ENCODE measurements at regions not wholly inside any gene's neighbourhood (a gene's known extent, or its start where the extent isn't known, plus 50 kb on each side); places are given as distances from the start of the nearest gene placed in this dataset.

DNA sequence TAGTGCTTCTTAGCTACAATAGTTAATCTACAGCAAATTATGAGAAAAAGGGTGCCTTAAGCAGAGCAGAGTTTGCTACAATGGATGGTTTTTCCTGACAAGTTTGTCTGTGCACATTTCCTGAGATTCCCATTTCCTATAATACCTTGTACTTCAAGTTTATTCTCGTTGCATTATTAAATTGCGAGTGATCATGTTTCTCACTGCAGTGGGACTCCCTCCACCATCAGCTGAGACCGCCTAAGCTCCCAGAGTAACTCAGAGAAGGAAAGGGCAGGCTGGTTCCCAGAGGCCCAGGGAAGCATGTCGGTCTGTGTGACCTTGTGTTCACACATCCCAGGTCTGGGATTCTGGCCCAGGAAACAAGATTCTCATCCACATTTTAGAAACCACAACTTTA is 162.1 kb downstream of the ARL4C start:
- no peak for DNase-seq

DNA sequence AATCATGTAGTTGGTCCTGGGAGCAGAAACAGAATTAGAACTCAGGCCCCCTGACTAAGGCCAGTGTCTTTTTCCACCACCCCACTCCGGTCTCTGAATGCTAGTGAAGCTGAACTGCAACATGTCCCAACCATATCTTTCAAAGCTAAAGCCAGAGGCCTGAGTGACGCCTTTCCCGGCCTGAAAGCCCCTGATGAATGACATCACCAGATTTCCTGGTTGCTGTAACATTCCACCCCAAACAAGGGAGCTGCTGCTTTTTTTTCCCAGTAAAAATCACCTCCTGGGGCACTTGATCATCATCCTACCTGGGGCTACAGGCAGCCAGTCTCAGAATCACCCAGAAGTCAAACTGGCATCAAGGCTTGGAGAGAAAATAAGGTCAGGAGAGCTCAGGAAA is 162.7 kb downstream of the ARL4C start:
- no peak for DNase-seq

DNA sequence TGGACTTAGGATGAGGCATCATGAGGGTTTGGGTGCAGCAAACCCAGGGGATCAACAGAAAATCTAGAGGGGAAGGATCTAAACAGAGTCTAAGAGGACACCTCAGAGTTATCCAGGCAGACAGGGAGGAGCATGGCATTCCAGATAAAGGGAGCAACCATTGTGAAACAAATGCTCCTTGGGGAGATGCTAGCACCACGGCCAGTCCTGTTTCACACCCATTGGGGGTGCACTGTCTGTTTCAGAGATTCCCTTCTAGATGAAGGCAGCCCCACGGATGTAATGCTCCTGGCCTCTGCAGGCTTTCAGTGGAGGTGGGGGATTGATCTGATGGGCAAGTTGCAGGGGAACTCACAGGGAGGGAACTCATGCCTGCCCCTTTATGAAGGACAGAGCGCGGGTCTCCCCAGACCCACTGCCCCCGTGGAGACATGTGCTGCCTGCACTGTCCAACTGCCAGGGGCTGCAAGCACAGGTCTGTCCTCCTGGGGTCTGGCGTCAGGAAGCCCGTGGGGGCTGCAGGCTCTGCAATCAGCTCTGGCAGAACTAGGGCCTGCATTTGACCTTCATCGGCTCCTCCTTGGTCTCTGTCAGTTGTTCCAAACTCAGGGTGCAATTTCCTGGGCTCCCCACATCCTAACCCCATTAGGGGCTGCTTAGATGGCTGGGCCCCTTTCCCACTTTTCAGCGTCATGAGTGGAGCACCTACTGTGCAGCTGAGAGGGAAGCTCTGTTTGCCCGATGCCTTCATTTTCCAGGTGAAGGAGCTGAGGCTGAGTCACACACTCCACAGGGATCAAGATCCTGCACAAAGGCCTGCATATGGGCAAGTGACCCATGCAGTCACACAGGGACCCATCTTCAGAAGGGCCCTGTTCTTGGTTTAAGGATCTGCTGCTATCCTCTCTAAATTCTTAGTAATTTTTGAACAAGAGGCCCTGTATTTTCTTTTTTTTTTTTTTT is 163.4 kb downstream of the ARL4C start:
- DNase-seq = no peak

DNA sequence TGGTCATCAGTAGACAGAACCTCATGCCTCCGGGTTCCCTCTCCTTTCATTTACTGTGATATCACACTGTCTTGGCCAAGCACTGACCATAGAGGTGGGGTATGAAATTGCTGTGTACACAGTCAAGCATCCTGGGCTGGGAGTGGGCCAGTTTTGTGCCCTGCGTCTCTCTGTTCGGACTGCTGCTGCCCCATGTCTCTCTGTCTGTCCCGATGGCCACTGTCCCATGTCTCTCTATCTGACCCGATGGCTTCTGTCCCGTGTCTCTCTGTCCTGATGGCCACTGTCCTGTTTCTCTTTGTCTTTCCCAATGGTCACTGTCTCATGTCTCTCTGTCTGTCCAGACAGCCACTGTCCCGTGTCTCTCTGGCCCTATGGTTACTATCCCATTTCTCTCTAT is 164.9 kb downstream of the ARL4C start:
- no peak for DNase-seq

DNA sequence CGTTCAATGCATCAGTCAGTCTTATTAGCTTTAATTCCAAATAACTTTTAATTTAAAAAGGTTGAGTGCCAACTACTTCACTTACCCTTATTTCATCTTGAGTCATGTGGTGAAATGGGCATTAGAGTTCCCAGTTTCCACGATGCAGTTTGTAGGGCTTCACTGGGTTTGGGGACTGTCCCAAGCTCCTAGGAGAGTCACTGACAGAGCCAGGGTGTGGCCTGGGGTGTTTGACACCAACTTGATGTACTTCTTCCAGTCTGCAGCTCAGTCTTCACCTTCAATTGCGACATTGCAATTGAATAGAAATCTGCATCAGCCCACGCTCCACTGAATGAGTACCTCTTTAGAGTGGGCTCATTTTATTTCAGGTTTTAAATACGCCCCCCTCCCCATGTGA is 165.3 kb downstream of the ARL4C start:
- DNase-seq = no peak

DNA sequence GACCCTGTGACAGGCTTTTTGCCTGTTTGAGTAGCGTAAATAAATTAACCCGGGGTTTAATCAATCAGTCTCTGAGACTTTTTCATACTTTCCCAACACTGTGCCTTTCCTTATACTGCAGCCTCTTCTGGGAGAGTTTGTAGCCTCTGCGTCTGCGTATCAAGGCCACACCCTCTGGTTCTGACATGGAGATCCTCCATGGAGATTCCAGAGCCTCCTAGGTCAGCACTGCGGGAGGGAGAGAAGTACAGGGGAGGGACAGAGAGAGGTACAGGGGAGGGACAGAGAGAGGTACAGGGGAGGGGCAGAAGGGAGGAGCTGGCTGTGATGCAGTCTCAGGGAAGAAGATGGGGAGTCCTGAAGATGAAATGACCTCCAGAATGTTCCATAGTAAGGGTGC is 166.0 kb downstream of the ARL4C start:
- DNase-seq = no peak

DNA sequence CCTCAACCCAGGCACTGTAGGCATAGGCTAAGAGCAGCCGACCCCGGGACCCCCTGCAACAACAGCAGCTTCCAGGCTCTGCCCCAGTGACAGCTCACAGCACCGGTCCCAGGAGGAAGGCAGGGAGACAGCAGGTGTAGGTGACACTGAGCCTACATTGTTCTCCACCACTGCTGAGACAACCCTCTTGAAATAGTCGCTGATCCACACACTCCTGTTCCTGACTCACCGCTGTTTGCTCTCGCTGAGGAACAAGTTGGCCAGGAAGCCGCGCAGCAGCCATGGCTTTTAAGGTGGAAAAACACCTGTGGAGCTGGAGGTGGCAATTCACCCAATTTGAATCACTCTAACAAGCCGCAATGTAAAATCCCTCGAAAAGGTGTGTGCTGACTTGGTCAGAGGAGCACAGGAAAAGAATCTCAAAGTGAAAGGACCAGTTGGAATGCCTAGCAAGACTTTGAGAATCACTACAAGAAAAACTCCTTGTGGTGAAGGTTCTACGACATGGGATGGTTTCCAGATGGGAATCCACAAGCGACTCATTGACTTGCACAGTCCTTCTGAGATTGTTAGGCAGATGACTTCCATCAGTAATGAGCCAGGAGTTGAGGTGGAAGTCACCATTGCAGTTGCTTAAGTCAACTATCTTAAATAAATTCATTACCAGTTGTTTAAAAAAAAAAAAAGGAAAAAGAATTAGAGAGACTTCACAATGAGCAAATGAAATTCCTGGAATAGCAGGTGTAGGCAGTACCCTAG is 167.5 kb downstream of the ARL4C start:
- DNase-seq = no peak

DNA sequence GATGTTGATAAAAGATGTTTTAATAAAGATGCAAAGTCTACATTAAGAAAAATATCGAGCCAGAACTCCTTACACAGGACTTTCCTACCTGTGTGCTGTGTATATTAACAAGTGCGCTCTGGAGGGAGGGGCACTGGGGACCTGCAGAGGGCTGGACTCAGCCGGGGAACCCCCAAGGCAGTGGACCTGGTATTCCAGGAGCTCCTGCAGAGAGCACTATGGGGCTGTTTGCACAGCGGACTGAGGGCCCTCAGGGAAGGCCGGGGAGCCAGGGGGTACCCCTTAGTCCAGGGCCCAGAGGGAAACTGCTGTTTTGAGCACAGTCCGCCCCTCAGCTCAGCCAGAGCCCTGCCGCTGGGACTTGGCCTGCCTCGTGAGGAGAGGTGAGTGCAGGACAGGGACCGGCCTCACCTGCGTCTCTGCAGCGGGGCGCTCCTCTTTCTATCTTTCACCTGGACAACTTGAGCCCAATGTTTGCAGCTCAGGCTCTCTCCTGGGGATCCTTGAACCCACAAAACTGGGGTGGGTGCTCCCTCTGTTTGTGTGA is 168.4 kb downstream of the ARL4C start:
- DNase-seq = no peak

DNA sequence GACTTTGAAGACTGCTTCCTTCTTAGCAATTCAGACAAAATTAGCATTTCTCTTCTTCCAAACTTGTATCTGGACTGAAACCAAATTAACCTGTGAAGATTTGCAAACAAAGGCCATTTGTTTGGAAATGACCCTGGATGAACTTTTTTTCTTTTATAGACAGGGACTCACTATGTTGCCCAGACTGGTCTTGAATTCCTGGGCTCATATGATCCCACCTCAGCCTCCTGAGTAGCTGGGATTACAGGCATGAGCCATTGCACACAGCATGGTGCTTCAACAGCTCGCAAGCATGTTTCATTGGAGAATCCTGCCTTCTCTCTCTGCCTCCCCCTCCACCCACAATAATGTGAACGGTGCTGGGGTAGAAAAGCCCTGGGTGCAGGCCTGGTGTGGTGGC is 170.2 kb downstream of the ARL4C start:
- DNase-seq = no peak

DNA sequence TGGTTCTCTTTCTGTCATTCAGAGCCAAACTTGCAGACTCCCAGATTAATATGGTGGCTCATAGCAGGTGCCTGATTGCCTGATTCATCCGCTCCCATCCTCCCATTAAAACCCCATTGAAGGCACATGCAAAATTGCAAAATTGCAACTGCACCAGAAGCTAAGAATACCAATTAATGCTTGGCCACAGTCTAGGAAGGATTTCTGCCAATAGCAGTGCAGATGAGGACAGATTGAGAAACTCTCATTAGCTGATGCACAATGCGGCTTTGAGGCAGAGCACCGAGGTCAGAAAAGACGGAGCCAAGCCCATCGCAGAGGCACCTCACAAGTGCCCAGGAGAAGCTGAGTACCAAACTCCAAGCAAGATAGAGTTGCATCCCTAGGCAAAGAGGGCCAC is 172.8 kb downstream of the ARL4C start:
- no peak for DNase-seq

DNA sequence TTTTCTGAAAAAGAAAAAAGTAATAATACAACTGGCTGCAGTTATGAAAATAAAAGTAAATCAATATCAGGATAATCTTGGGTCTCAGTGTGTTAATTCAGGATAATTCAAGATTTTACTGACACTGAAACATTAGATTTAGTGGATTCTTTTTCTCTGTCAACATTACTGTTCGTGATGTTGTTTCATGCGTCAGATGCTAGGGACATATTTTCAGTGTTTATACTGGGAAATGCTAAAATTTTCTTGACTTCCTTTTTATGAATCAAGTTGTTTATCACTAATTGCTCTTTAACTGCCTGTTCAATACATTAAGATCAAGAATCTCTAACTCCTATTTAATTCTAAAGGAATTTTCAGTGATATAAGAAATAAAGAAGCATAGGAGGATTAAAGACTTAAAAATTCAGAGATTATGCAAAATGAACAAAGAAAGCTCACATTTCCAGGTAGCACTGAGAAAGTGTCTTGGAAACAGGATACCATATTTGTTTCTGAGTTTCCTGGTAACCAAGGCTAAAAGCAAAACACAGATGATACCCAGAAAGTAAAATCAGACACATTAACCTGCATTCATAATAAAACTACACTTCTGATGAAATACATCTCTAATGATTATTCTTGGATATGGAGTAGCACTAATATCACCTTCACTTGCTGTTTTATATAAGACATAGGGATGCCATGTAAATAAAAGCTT is 174.0 kb downstream of the ARL4C start:
- peak in 1 of 2 donors; percentile 61 for DNase-seq

DNA sequence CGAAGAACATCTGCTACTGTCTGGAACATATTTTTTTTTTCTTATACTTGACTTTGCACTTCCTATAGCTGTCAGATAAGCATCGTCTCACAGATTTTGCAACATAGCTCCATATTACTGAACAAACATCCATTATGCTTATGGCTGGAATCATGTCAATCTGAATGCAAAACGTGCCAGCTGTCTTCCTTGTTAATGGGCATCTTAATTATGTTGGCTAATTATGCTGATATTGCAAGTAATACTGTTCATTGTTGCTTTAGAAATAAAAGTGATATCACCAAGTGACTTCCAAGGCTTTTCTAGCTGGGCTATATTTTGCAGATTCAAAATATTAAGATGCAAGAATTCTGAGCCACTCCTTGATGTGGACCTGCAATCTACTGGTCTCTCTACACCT is 176.8 kb downstream of the ARL4C start:
- DNase-seq = no peak

DNA sequence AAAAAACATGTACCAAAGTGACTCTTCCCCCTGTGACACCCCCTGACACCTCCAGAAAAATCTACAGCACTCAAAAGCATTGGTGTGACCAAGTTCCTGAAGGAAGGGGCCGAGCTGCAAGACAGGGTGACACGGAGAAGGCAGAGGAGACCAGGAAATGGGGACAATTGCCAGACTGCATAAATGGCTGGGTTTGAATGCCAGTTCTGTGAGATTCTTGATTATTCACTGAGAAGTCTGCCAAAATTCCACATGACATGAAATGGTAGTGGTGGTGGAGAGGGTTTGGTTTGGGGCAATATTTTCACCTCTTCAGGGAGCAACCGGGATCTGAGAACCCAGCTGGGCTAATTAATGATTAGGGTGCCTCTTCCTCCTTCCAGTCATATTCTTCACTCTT is 178.5 kb downstream of the ARL4C start:
- no peak for DNase-seq

DNA sequence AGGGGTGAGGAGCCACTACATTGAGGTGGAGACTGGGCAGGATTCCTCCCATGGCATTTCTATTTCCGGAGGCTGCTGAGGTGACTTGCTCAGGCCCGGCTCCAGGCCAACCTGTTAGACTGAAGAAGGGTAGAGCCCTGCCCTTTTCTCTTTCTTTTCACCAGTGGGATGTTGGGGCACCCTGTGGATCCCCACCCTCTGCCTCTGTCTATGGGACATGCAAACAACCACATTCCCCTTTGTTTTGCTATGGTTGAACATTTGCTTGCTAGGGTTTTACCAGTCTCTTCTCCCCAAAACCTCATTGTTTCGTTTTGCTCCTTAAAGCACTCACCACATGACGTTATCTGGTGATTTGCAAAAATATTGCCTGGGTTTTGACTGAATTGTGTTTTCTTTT is 183.3 kb downstream of the ARL4C start:
- DNase-seq = peak in 1 of 2 donors; percentile 22

DNA sequence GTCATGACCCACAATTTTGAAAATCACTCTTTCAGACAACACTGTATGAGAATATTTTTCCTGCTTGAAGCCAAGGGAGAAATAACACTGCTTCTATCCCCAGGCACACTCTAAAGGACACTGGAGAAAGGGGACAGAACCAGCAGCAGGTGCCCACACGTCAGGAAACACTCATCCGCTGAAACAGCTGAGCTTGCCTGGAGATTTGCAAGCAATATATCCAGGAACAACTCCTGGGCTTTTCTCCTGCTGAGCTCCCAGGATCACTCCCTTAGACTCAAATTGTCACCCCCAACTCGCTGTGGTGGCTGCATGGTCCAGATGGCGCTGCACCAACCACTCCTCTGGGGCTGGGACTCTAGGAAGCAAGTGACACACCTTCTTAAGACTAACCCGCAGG is 186.7 kb downstream of the ARL4C start:
- no peak for DNase-seq

DNA sequence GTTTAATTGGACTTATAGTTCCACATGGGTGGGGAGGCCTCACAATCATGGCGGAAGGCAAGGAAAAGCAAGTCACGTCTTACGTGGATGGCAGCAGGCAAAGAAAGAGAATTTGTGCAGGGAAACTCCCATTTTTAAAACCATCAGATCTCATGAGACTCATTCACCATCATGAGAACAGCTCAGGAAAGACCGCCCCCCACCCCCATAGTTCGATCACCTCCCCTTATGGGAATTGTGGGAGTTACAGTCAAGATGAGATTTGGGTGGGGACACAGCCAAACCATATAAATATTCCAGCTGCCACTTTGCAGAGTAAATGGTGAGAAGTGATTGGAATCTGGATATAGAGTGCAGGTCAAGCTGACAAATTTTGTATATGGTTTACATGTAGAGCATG is 187.4 kb downstream of the ARL4C start:
- DNase-seq = no peak

DNA sequence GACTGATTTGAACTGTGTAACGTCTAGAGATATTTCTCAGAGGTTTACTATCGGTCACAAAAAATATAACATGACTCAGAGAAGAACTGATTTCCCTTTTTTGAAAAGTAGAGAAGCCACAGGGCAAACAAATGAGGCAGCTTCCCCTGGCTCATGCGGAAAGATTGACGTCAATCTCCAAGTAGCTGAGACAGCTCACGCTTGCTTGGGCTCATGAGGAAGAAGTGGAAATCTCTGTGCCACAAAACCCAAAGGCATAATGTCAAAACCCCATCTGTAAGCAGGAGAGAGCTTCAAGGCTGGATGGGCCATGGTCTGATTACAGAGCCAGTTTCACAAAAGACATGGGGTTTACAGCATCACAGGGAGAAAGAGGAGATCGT is 188.1 kb downstream of the ARL4C start:
- peak; percentile 72 to 78 for DNase-seq

DNA sequence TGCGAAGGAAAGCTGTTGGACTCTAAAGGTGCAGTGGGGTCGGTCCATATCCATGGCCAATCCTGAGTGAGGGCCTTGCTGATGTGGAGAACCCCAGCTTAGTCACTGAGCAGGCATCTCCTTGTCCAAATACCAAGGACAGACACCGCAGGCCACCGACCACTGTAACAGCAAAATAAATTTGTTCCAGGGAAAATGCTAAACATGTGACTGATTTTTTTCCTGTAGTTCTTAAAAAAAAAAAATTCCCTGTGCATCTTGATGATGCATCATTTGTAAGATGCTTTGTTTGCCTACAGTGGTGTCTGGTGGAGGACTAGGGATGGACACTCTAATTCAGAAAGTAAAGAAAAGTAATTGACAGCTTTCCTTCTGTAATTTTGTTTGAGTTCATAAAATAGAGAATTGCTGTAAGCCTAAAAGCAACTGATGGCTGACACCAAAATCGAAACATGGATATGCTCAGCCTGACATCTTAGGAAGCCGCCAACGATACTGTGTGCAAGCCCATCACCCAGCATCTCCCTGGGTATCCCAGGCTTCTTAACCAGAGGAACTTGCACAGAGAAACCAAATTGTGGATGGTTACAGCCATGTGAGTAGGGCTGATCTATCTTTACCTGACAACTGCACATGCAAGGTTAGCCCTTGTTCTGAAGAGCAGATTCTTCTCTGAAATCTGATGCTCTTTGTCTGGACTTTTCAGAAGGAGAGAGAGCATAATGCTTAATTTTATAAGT is 188.6 kb downstream of the ARL4C start:
- DNase-seq = no peak

DNA sequence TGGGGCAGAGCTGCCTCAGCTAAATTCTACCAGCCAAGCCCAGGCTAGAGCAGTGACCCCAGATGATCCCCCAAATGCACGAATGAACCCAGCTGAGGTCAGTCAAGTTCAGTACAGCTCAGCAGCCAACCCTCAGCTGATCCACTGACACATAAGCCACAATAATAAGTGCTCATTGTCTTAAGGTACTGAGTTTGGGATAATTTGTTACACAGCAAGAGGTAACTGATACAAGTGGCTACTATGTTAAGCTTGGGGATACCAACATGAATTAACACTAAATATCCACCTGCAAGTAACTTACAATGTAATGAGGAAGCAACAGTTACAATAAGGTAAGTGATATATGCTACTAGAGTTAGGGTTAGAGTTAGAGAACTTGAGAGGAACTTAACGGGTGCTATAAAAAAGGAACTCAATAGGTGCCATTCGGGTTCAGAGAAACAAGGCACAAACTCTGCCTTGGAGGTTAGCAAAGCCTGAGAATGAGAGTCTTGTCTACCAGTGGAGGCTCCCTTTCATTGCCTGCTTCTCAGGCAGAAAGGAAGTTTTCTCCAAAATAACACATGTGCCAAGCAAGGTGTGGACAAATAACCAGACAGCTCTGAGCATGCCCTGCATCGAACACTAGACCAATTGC is 189.4 kb downstream of the ARL4C start:
- no peak for DNase-seq

DNA sequence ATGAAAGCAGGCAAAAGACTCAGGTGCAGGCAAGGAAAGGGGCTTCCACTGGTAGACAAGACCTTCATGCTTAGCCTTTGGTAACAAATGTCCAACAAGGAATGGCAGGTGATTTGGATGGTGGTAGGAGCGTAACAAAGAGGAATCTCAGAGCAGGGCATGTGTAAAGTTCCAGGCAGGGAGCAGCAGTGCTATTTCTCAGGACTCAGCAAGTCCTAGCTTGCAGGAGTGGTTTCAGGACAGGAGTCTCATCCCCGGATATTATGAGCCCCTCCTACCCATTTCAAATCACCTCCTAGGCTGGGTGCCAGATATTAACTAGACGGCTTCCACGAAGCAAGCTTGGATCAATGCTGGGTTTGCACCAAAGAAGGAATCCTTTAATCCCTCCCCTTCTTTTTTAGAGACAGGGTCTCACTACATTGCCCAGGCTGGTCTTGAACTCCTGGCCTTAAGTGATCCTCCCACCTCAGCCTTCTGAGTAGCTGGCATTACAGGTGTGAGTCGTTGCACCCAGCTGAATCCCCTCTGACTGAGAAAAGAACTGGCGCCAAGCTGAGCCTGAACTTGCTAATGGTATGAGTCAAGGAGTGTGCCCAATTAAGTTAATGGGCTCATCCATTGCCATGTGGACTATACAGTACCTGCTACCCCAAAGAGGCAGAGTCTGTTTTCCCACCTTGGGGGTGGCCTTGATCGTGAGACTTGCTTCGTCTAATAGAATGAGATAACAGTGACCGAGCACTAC is 190.3 kb downstream of the ARL4C start:
- no peak for DNase-seq

DNA sequence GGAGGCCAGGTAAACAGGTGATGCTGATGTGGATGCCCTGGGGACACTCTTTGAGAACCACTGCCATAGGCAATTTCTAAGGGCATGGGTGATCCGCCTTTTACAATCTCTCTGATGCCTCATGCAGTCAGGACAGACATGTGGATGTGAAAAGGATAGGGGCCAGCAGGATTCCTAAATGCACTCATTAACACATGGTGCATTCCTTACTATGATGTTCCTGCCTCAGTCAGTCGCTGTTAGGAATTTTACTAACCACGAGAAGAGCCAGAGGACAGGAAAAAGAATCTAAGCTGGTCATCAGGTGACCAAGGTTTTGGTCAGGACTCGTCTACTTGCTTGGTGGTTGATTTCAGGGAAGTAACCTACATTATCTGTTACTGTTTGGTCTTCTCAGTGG is 191.0 kb downstream of the ARL4C start:
- no peak for DNase-seq
